Fibroblast of gingiva (primary cell): ENCODE measurements at regions not wholly inside any gene's neighbourhood (a gene's known extent, or its start where the extent isn't known, plus 50 kb on each side); places are given as distances from the start of the nearest gene placed in this dataset.
"Not testable (repeated sequence)": the region's sequence is repeated elsewhere in the genome, so short reads cannot be mapped to it uniquely, and the experiment has no call there.

Source experiments
- DNase-seq: peaks from one replicate; pipeline ENCODE4 v3.0.0-alpha.2; 2011; ENCODE audit warnings: low read depth

GRCh38 chr14:19169561-19170362, 202.5 kb downstream of the POTEM start:
- not testable (repeated sequence) for DNase-seq

DNA sequence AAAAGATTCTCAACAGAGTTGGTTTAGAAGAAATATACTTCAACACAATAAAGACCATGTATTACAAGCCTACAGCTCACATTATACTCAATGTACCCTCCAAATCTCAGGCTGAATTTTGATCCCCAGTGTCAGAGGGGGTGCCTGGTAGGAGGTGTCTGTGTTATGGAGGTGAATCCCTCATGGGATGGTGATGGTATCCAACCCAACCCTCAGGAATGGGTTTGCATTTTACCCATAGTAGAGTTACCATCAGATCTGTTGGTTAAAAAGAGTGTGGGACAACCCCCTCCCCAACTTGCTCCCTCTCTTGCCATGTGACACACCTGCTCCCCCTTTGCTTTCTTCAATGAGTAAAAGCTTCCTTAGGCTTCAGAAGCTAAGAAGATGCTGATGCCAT, 205.5 kb downstream of the POTEM start:
- DNase-seq: not testable (repeated sequence)

DNA sequence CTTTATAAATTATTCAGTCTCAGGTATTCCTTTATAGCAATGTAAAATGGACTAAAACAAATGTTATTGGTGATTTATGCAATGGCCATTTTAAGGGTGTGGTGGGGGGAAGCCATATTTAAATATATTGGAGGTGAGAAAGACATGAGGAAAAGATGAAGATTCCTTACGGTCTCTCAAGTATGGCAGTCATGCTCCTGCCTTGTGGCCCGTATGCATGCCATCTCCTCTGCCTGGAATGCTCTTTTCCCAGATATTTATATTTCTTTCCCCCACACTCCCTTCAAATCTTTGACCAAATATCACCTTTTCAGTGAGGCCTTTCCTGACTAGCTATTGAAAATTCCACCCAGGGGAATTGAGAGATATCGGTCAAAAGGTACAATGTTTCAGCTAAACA, 206.0 kb downstream of the POTEM start:
- not testable (repeated sequence) for DNase-seq

DNA sequence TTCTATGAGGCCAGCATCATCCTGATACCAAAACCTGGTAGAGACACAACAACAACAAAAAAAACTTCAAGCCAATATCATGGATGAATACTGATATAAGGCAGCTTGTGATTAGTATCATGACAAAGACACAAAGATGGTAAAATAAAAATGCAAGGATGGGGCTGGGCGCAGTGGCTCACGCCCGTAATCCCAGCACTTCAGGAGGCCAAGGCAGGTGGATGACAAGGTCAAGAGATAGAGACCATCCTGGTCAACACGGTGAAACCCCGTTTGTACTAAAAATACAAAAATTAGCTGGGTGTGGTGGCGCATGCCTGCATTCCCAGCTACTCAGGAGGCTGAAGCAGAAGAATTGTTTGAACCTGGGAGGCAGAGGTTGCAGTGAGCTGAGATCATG, 210.2 kb downstream of the POTEM start:
- DNase-seq: not testable (repeated sequence)

DNA sequence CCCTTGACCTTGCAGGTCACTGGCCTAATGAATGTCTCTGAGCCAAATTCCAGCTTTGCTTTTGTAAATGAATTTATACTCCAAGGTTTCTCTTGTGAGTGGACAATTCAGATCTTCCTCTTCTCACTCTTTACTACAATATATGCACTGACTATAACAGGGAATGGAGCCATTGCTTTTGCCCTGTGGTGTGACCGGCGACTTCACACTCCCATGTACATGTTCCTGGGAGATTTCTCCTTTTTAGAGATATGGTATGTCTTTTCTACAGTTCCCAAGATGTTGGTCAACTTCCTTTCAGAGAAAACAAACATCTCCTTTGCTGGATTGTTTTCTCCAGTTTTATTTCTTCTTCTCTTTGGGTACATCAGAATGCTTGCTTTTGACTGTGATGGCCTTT, 213.1 kb downstream of the POTEM start:
- DNase-seq: not testable (repeated sequence)

- not testable (repeated sequence) for DNase-seq
Observed at GRCh38 chr14:19180881-19181280, 213.6 kb downstream of the POTEM start.

GRCh38 chr14:19195146-19195545, 227.9 kb downstream of the POTEM start:
- DNase-seq: not testable (repeated sequence)

DNA sequence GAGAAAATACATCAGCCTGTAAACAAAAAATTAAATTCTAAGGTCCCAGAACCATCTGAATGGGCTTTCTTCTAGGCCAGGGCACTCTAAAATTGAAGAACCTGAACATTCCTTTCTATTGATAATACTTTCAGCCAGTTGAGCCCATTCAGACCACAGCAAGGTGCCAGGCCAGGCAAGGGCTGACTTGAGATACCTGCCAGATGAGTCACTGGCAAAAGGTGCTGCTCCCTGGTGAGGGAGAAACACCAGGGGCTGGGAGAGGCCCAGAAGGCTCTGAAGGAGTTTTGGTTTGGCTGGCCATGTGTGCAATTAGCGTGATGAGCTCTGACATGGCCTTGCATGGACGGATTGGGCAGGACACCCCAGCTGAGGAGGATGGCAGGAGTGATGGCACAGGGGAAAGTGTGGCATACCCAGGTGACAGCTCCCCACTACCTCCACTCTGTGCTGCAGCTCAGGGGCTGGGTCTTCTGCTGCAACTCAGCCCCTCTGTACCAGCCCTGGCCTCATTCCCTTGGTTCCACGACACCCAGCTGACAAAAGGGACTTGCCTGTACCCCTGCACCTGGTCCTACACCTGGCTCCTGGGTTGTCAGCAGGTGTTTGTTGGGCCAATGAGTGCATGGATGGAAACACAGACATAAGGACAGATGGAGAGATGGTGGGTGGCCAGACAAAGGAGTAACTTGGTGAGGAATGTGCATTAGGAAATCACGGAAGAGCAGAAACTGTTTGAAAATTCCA, 230.4 kb downstream of the POTEM start:
- DNase-seq: not testable (repeated sequence)

DNA sequence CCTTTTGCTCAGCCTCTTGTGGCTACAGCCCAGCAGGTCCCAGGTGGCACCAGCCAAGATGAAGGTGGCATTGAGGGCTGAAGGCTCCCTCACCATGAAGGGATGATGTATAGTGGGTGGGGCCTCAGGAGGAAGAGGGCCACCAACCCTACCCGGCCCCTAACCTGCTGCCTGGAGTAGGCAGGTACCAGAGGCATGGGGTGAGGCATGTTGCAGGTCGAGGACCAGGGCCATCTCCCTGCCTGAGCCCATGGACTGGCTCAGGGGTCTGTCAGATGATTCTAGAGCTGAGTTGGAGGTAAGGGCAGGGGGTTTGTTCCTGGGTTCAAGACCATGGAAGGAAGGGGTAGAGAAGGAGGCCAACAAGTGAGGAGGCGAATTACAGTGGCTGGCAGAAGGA, 231.1 kb downstream of the POTEM start:
- not testable (repeated sequence) for DNase-seq

DNA sequence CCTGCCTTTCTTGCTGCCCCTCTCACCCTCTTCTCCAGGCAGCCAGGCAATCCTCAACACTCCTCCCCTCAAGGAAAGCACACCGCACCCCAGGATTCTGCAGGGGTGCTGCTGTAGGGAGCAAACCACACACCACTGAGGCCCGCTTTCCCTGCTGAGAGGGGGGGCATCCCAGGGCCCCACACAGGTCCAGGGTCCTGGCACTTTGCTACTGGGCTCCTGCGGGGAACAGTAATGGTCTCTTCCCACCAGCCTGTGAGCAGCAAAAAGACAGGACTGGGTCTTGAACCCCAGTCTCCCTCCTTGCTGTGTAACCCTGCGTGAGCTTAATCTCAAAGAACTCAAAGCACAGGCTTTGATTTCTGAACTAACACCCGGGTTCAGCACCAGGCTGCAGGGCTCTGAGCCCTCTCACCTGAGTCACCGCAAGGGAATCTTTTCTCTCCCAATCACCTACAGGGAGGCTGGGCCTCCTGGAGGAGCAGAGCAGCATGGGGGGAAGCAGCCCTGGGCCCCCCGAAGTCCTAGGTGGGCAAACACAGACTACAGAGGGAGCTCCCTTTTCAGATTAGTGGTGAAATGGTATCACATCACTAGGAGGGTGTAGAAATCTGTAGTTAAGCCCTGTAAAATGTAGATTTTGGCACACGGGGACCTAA, 232.6 kb downstream of the POTEG start:
- DNase-seq: not testable (repeated sequence)

DNA sequence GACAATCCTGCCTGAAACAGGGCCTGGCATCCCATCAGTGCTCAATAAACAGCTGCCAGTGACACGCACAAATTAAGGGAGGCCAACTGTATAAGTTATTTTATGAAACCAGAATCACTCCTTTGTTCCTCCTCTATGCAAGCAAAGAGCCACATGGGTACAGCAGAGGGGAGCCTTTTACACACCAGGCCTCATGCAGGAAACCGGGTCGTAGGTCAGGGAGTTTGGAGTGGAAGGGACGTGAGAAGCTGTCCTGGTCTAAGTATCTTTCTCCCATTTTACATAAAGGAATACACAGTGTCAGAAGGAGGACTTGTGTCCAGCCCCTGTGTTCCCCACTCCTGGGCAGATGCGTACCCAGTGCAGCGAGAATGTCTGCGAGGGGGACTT, 232.1 kb downstream of the POTEG start:
- not testable (repeated sequence) for DNase-seq

- not testable (repeated sequence) for DNase-seq
Observed at GRCh38 chr14:19203250-19203972, 230.7 kb downstream of the POTEG start.

DNA sequence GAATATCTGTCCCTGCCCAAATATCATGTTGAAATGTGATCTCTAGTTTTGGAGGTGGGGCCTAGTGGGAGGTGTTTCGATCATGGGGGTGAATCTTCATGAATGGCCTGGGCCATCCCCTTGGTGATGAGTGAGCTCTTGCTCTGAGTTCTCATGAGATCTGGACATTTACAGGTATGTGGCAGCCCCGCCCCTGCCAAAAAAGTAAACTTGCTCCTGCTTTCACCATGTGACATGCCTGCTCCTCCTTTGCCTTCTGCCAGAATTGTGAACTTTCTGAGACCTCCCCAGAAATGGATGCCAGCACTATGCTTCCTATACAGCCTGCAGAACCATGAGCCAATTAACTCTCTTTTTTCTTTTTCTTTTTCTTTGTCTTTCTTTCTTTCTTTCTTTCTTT, 229.3 kb downstream of the POTEG start:
- DNase-seq: not testable (repeated sequence)

GRCh38 chr14:19216480-19216879, 217.7 kb downstream of the POTEG start:
- not testable (repeated sequence) for DNase-seq

DNA sequence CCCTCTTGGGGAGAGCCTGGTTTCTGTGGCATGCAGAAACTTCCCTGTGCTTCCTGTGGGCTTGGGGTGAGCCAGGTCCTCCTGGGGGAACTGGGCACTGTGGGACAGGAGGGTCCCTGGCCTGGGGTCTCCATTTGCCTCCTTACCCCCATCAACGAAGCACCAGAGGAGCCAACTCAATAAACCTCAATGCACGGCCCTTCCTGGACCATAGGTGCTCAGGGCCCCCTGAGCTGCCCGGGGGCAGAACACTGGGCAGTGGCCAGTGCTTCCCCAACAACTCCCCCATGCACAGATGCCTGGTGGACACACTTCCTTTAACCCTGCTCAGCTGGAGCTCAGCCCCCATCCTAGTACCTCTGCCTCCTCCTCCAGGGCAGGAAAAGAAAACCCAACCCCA, 214.7 kb downstream of the POTEG start:
- DNase-seq: not testable (repeated sequence)

- DNase-seq: not testable (repeated sequence)
Observed at GRCh38 chr14:19231421-19231820, 202.7 kb downstream of the POTEG start.

DNA sequence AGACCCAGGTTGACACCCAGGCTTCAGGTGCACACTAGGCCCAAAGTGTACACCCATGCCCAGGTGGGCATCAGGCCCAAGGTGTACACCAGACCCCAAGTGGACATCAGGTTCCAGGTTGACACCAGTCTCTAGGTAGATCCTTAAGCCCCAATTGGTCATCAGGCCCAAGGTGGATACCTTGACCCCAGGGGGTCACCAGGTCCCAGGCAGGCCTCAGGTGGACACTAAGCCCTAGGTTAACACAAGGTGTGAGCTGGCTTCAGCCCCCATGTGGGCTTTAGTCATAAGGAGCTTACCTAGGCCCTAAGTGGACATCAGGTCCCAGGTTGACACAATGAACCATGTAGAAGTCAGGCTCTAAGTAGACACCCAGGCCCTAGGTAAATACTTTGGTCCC, 200.1 kb downstream of the POTEG start:
- not testable (repeated sequence) for DNase-seq

DNA sequence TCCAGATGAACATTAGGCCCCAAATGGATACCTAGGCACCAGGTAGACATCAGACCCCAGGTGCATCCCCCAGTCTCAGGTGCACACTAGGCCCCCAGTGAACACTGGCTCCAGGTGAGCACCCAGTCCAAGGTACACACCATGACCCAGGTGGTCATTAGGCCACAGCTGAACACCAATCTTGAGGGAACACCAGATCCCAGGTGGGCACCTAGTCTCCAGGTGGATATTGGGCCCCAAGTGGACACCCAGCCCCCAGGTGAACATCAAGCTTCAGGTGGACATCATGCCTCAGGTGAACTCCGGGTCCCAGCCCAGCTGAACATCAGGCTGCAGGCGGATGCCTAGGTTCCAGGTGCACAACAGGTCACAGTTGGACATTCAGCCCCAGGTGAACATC, 196.5 kb downstream of the POTEG start:
- DNase-seq: not testable (repeated sequence)

DNA sequence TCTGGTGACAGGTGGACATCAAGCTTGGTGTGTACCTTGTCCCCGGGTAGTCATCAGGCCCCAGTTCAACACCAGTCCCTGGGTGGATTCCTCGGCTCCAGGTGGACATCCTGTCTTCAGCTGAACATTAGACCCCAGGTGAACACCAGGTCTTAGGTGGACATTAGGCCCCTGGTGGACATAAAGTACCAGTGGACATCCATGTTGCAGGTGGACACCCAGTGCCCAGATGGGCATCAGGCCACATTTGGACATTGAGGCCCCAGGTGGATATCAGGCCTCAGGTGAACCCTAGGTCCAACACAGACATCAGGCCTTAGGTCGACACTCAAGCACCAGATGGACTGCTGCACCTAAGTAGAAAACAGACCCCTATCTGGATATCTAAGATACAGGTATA, 195.6 kb downstream of the POTEG start:
- peak; percentile 0 for DNase-seq

DNA sequence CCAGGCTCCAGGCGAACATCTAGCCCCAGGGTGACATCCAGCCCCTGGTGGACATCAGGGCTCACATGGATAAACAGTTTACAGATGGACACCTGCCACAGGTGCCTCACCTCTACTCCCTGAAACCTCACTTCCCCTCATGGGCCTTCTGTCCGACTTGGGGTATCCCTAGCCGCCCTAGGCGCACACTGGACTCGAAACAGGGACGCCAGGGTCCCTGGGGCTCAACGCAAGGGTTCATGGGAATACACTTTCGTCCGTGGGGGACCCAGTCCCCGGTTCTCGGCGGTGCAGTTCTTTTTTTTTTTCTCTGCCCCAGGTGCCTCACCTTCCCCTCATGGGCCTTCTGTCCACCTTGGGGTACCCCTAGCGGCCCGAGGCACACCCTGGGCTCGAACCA, 194.2 kb downstream of the POTEG start:
- DNase-seq: not testable (repeated sequence)

DNA sequence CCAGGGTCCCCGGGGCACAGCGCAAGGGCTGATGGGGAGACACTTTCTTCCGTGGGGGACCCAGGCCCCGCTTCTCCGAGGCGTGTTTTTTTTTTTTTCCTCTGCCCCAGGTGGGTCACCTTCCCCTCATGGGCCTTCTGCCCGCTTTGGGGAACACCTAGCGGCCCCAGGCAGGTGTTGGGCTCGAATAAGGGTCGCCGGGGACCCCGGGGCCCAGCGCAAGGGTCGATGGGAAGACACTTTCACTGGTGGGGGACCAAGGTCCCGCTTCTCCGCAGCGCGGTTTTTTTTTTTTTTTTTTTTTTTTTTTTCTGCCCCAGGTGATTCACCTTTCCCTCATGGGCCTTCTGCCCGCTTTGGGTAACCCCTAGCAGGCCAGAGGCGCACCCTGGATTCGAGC, 193.8 kb downstream of the POTEG start:
- DNase-seq: not testable (repeated sequence)

DNA sequence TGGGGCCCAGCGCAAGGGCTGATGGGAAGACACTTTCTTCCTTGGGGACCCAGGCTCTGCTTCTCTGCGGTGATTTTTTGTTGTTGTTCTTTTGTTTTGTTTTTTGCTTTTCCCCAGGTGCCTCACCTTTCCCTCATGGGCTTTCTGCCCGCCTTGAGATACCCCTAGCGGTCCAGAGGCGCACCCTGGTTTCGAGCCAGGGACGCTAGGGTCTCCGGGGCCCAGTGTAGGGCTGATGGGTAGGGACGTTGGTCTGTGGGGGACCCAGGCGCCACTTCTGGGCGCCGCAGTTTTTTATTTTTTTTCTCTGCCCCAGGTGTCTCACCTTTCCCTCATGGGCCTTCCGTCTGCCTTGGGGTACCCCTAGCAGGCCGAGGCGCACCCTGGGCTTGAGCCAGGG, 192.7 kb downstream of the POTEG start:
- DNase-seq: not testable (repeated sequence)
